ENCODE measurements at regions not wholly inside any gene's neighbourhood (a gene's known extent, or its start where the extent isn't known, plus 50 kb on each side); places are given as distances from the start of the nearest gene placed in this dataset.

- Histone ChIP-seq H3K27ac (ENCODE audit: low read depth, low read length) (no peak overlapping the region), H3K36me3 (ENCODE audit: control insufficient read depth in 5 of 5, insufficient read depth in 5 of 5, low read length in 5 of 5) (no peaks in the 10 kb centered on the region), H3K4me3 (ENCODE audit: low read depth in 1 of 5, low read length in 5 of 5) (no peak overlapping the region), H3K4me1 (ENCODE audit: control insufficient read depth in 5 of 5, insufficient read depth in 5 of 5, low read length in 5 of 5) (no peaks in the 10 kb centered on the region), H3K9ac (ENCODE audit: low read length in 5 of 5) (no peak overlapping the region), H3K9me3 (ENCODE audit: control insufficient read depth in 5 of 5, low read length in 5 of 5) (no peaks in the 10 kb centered on the region), H3K27me3 (ENCODE audit: control insufficient read depth in 5 of 5, insufficient read depth in 4 of 5, low read length in 5 of 5) (no peaks in the 10 kb centered on the region)
These were observed 182.7 kb upstream of the PARD3B start for GRCh38 chr2:204362581-204362980.

- Histone ChIP-seq H3K36me3 (ENCODE audit: control insufficient read depth in 5 of 5, insufficient read depth in 5 of 5, low read length in 5 of 5) (no peaks in the 10 kb centered on the region), H3K9me3 (ENCODE audit: control insufficient read depth in 5 of 5, low read length in 5 of 5) (no peaks in the 10 kb centered on the region), H3K4me1 (ENCODE audit: control insufficient read depth in 5 of 5, insufficient read depth in 5 of 5, low read length in 5 of 5) (no peaks in the 10 kb centered on the region), H3K9ac (ENCODE audit: low read length in 5 of 5) (no peak overlapping the region), H3K4me3 (ENCODE audit: low read depth in 1 of 5, low read length in 5 of 5) (no peak overlapping the region), H3K27ac (ENCODE audit: low read depth, low read length) (no peak overlapping the region), H3K27me3 (ENCODE audit: control insufficient read depth in 5 of 5, insufficient read depth in 4 of 5, low read length in 5 of 5) (no peaks in the 10 kb centered on the region)
These were observed 181.8 kb upstream of the PARD3B start for GRCh38 chr2:204363513-204363912.

GRCh38 chr2:204364860-204365535 lies 180.3 kb upstream of the PARD3B start:
- Histone ChIP-seq H3K27ac (ENCODE audit: low read depth, low read length) (no peak overlapping the region), H3K4me1 (ENCODE audit: control insufficient read depth in 5 of 5, insufficient read depth in 5 of 5, low read length in 5 of 5) (no peaks in the 10 kb centered on the region), H3K9ac (ENCODE audit: low read length in 5 of 5) (no peak overlapping the region), H3K27me3 (ENCODE audit: control insufficient read depth in 5 of 5, insufficient read depth in 4 of 5, low read length in 5 of 5) (no peaks in the 10 kb centered on the region), H3K4me3 (ENCODE audit: low read depth in 1 of 5, low read length in 5 of 5) (no peak overlapping the region), H3K9me3 (ENCODE audit: control insufficient read depth in 5 of 5, low read length in 5 of 5) (no peaks in the 10 kb centered on the region), H3K36me3 (ENCODE audit: control insufficient read depth in 5 of 5, insufficient read depth in 5 of 5, low read length in 5 of 5) (no peaks in the 10 kb centered on the region)

- Histone ChIP-seq H3K9ac (ENCODE audit: low read length in 5 of 5) (no peak overlapping the region), H3K4me1 (ENCODE audit: control insufficient read depth in 5 of 5, insufficient read depth in 5 of 5, low read length in 5 of 5) (no peaks in the 10 kb centered on the region), H3K36me3 (ENCODE audit: control insufficient read depth in 5 of 5, insufficient read depth in 5 of 5, low read length in 5 of 5) (no peaks in the 10 kb centered on the region), H3K9me3 (ENCODE audit: control insufficient read depth in 5 of 5, low read length in 5 of 5) (no peaks in the 10 kb centered on the region), H3K27me3 (ENCODE audit: control insufficient read depth in 5 of 5, insufficient read depth in 4 of 5, low read length in 5 of 5) (no peaks in the 10 kb centered on the region), H3K27ac (ENCODE audit: low read depth, low read length) (no peak overlapping the region), H3K4me3 (ENCODE audit: low read depth in 1 of 5, low read length in 5 of 5) (no peak overlapping the region)
These were observed 179.5 kb upstream of the PARD3B start for GRCh38 chr2:204365811-204366210.

- Histone ChIP-seq H3K9ac (ENCODE audit: low read length in 5 of 5) (no peak overlapping the region), H3K36me3 (ENCODE audit: control insufficient read depth in 5 of 5, insufficient read depth in 5 of 5, low read length in 5 of 5) (no peaks in the 10 kb centered on the region), H3K27me3 (ENCODE audit: control insufficient read depth in 5 of 5, insufficient read depth in 4 of 5, low read length in 5 of 5) (no peaks in the 10 kb centered on the region), H3K27ac (ENCODE audit: low read depth, low read length) (no peak overlapping the region), H3K4me3 (ENCODE audit: low read depth in 1 of 5, low read length in 5 of 5) (no peak overlapping the region), H3K4me1 (ENCODE audit: control insufficient read depth in 5 of 5, insufficient read depth in 5 of 5, low read length in 5 of 5) (no peaks in the 10 kb centered on the region), H3K9me3 (ENCODE audit: control insufficient read depth in 5 of 5, low read length in 5 of 5) (no peaks in the 10 kb centered on the region)
These were observed 177.8 kb upstream of the PARD3B start for GRCh38 chr2:204367466-204367865.

GRCh38 chr2:204370172-204370718 lies 175.0 kb upstream of the PARD3B start:
- Histone ChIP-seq H3K9ac (ENCODE audit: low read length in 5 of 5) (no peak overlapping the region), H3K4me1 (ENCODE audit: control insufficient read depth in 5 of 5, insufficient read depth in 5 of 5, low read length in 5 of 5) (no peaks in the 10 kb centered on the region), H3K9me3 (ENCODE audit: control insufficient read depth in 5 of 5, low read length in 5 of 5) (no peaks in the 10 kb centered on the region), H3K4me3 (ENCODE audit: low read depth in 1 of 5, low read length in 5 of 5) (no peak overlapping the region), H3K27ac (ENCODE audit: low read depth, low read length) (no peak overlapping the region), H3K27me3 (ENCODE audit: control insufficient read depth in 5 of 5, insufficient read depth in 4 of 5, low read length in 5 of 5) (no peaks in the 10 kb centered on the region), H3K36me3 (ENCODE audit: control insufficient read depth in 5 of 5, insufficient read depth in 5 of 5, low read length in 5 of 5) (no peaks in the 10 kb centered on the region)

- no peaks in the 10 kb centered on the region for H3K27me3 ChIP-seq (ENCODE audit: control insufficient read depth in 5 of 5, insufficient read depth in 4 of 5, low read length in 5 of 5)
- no peaks in the 10 kb centered on the region for H3K9me3 ChIP-seq (ENCODE audit: control insufficient read depth in 5 of 5, low read length in 5 of 5)
- H3K4me3 ChIP-seq (ENCODE audit: low read depth in 1 of 5, low read length in 5 of 5): no peak overlapping the region
- no peaks in the 10 kb centered on the region for H3K36me3 ChIP-seq (ENCODE audit: control insufficient read depth in 5 of 5, insufficient read depth in 5 of 5, low read length in 5 of 5)
- no peaks in the 10 kb centered on the region for H3K4me1 ChIP-seq (ENCODE audit: control insufficient read depth in 5 of 5, insufficient read depth in 5 of 5, low read length in 5 of 5)
- no peak overlapping the region for H3K9ac ChIP-seq (ENCODE audit: low read length in 5 of 5)
- H3K27ac ChIP-seq (ENCODE audit: low read depth, low read length): no peak overlapping the region
These were observed 171.3 kb upstream of the PARD3B start for GRCh38 chr2:204373942-204374341.

- H3K4me1 ChIP-seq (ENCODE audit: control insufficient read depth in 5 of 5, insufficient read depth in 5 of 5, low read length in 5 of 5): no peaks in the 10 kb centered on the region
- no peak overlapping the region for H3K9ac ChIP-seq (ENCODE audit: low read length in 5 of 5)
- no peaks in the 10 kb centered on the region for H3K36me3 ChIP-seq (ENCODE audit: control insufficient read depth in 5 of 5, insufficient read depth in 5 of 5, low read length in 5 of 5)
- H3K27me3 ChIP-seq (ENCODE audit: control insufficient read depth in 5 of 5, insufficient read depth in 4 of 5, low read length in 5 of 5): no peaks in the 10 kb centered on the region
- H3K27ac ChIP-seq (ENCODE audit: low read depth, low read length): no peak overlapping the region
- H3K4me3 ChIP-seq (ENCODE audit: low read depth in 1 of 5, low read length in 5 of 5): no peak overlapping the region
- H3K9me3 ChIP-seq (ENCODE audit: control insufficient read depth in 5 of 5, low read length in 5 of 5): no peaks in the 10 kb centered on the region
These were observed 165.0 kb upstream of the PARD3B start for GRCh38 chr2:204380141-204380881.

GRCh38 chr2:204386668-204387067 lies 158.6 kb upstream of the PARD3B start:
- H3K4me3 ChIP-seq (ENCODE audit: low read depth in 1 of 5, low read length in 5 of 5): no peak overlapping the region
- no peak overlapping the region for H3K9ac ChIP-seq (ENCODE audit: low read length in 5 of 5)
- H3K36me3 ChIP-seq (ENCODE audit: control insufficient read depth in 5 of 5, insufficient read depth in 5 of 5, low read length in 5 of 5): no peaks in the 10 kb centered on the region
- H3K27ac ChIP-seq (ENCODE audit: low read depth, low read length): no peak overlapping the region
- H3K9me3 ChIP-seq (ENCODE audit: control insufficient read depth in 5 of 5, low read length in 5 of 5): no peaks in the 10 kb centered on the region
- H3K27me3 ChIP-seq (ENCODE audit: control insufficient read depth in 5 of 5, insufficient read depth in 4 of 5, low read length in 5 of 5): no peaks in the 10 kb centered on the region
- no peaks in the 10 kb centered on the region for H3K4me1 ChIP-seq (ENCODE audit: control insufficient read depth in 5 of 5, insufficient read depth in 5 of 5, low read length in 5 of 5)

- Histone ChIP-seq H3K4me3 (ENCODE audit: low read depth in 1 of 5, low read length in 5 of 5) (no peak overlapping the region), H3K9ac (ENCODE audit: low read length in 5 of 5) (no peak overlapping the region), H3K27me3 (ENCODE audit: control insufficient read depth in 5 of 5, insufficient read depth in 4 of 5, low read length in 5 of 5) (no peaks in the 10 kb centered on the region), H3K9me3 (ENCODE audit: control insufficient read depth in 5 of 5, low read length in 5 of 5) (no peaks in the 10 kb centered on the region), H3K4me1 (ENCODE audit: control insufficient read depth in 5 of 5, insufficient read depth in 5 of 5, low read length in 5 of 5) (no peaks in the 10 kb centered on the region), H3K36me3 (ENCODE audit: control insufficient read depth in 5 of 5, insufficient read depth in 5 of 5, low read length in 5 of 5) (no peaks in the 10 kb centered on the region), H3K27ac (ENCODE audit: low read depth, low read length) (no peak overlapping the region)
These were observed 156.2 kb upstream of the PARD3B start for GRCh38 chr2:204389120-204389519.
